DOHH2 (cell line): ENCODE measurements at regions not wholly inside any gene's neighbourhood (a gene's known extent, or its start where the extent isn't known, plus 50 kb on each side); places are given as distances from the start of the nearest gene placed in this dataset.

ENCODE experiments used
- CTCF ChIP-seq: fragments of 200-600 bp; sonication (generic); IDR thresholded peaks from one replicate; pipeline ENCODE4 v1.5.1; 2014; ENCODE audit warnings: antibody characterized with exemption, mild to moderate bottlenecking, low read depth, low read length; ENCODE audit not compliant: poor library complexity, severe bottlenecking
- EZH2phosphoT487 ChIP-seq: fragments of 200-600 bp; sonication (generic); IDR thresholded peaks from 2 replicates; pipeline ENCODE4 v1.6.1; 2017; ENCODE audit warnings: borderline replicate concordance, mild to moderate bottlenecking, antibody characterized with exemption, low read length, moderate library complexity, mixed read lengths

GRCh38 chr18:54086046-54086802 lies 138.2 kb downstream of the MBD2 start:
- TF ChIP-seq CTCF, result no peak
- no peak for TF ChIP-seq EZH2phosphoT487
